HepG2 (cell line): ENCODE measurements at regions not wholly inside any gene's neighbourhood (a gene's known extent, or its start where the extent isn't known, plus 50 kb on each side); places are given as distances from the start of the nearest gene placed in this dataset.

Experiments
- ATAC-seq: fragments of 200-7000 bp; cut with Tn5 transposase; 3 replicates; pipeline ENCODE4 v1.9.1; 2020; ENCODE audit warnings: mild to moderate bottlenecking, moderate library complexity
- BruUV-seq: library from RNA; stranded (reverse); fragments of 400-500 nt; replicated peaks from 2 replicates; lab custom pipeline; 2021; lab: Mats Ljungman, UMichigan
- CTCF ChIA-PET: fragments of 300-600 bp; formaldehyde crosslinking; extraction: SDS; loops from one replicate; lab custom pipeline; 2021; ENCODE audit warnings: low total read pairs, inconsistent platforms, low intra/inter-chr PET ratio; lab: Yijun Ruan, JAX
- POLR2A ChIA-PET: fragments of 350-600 bp; sonication (Branson Sonifier 250); formaldehyde crosslinking; loops from one replicate; lab custom pipeline; 2020; ENCODE audit warnings: antibody characterized with exemption, inconsistent platforms; lab: Yijun Ruan, JAX
- DNase-seq: peaks from one replicate; pipeline ENCODE4 v3.0.0-alpha.2; 2015; ENCODE audit warnings: low spot score
- FAIRE-seq: peaks from 3 replicates; lab custom pipeline; 2011; peaks lifted over from hg19 to GRCh38; lab: Jason Lieb, UNC
- H2AFZ ChIP-seq: one replicate; pipeline ENCODE4 v1.6.1; 2011; ENCODE audit warnings: low read length, inconsistent platforms
- H3K27ac ChIP-seq: fragments of 300-600 bp; 3 replicates; pipeline ENCODE4 v1.8.0; 2011; ENCODE audit warnings: mixed run types, mild to moderate bottlenecking, mixed read lengths, low read length, inconsistent platforms; ENCODE audit not compliant: insufficient read depth; ENCODE audit errors: extremely low read length
- H3K27me3 ChIP-seq, 2 experiments: fragments of 200-600 bp in 1 of 2; 2 replicates in 1 of 2; 3 replicates in 1 of 2; pipeline versions ENCODE4 v1.6.0 to v1.8.0; 2011; ENCODE audit warnings: low read length in 2 of 2, mild to moderate bottlenecking in 2 of 2, moderate library complexity in 2 of 2, inconsistent platforms in 1 of 2; ENCODE audit not compliant: insufficient read depth in 2 of 2, control insufficient read depth in 1 of 2
- H3K36me3 ChIP-seq, 2 experiments: fragments of 200-600 bp in 1 of 2; replicated peaks in 1 of 2; 2 replicates in 1 of 2; 3 replicates in 1 of 2; pipeline versions ENCODE4 v1.5.1 to v1.8.0; 2011; ENCODE audit warnings: low read length in 2 of 2, inconsistent platforms in 1 of 2; ENCODE audit not compliant: insufficient read depth in 2 of 2, control insufficient read depth in 1 of 2
- H3K4me1 ChIP-seq: 2 replicates; pipeline ENCODE4 v1.5.1; 2012; ENCODE audit warnings: low read length, inconsistent platforms; ENCODE audit not compliant: insufficient read depth
- H3K4me2 ChIP-seq: 2 replicates; pipeline ENCODE4 v1.6.0; 2011; ENCODE audit warnings: low read depth, low read length, inconsistent platforms
- H3K4me3 ChIP-seq, 3 experiments: fragments of 200-600 bp in 1 of 3; sonication (generic), shearing (Covaris generic) in 1 of 3; replicated peaks in 1 of 3; 2 replicates each; pipeline ENCODE4 v1.5.1; 2011 to 2016; ENCODE audit warnings: low read length in 3 of 3, inconsistent platforms in 2 of 3, low read depth in 2 of 3, mild to moderate bottlenecking in 2 of 3, control low read depth in 1 of 3, mixed read lengths in 1 of 3; ENCODE audit not compliant: insufficient read depth in 1 of 3
- H3K79me2 ChIP-seq: one replicate; pipeline ENCODE4 v1.6.1; 2011; ENCODE audit warnings: low read length, inconsistent platforms; ENCODE audit not compliant: insufficient read depth
- H3K9ac ChIP-seq: 2 replicates; pipeline ENCODE4 v1.6.0; 2011; ENCODE audit warnings: mild to moderate bottlenecking, low read depth, low read length, inconsistent platforms; ENCODE audit not compliant: insufficient read depth
- H3K9me3 ChIP-seq: 2 replicates; pipeline ENCODE4 v1.5.1; 2012; ENCODE audit warnings: mild to moderate bottlenecking, low read length
- H4K20me1 ChIP-seq: 2 replicates; pipeline ENCODE4 v1.6.0; 2011; ENCODE audit warnings: inconsistent platforms, mild to moderate bottlenecking, low read length, moderate library complexity; ENCODE audit not compliant: insufficient read depth
- DMAP1 ChIP-seq: IDR thresholded peaks from 2 replicates; pipeline ENCODE4 v1.6.1; 2016
- DNMT3B ChIP-seq: conservative IDR thresholded peaks from 2 replicates; pipeline ENCODE4 v1.6.1; 2016; ENCODE audit warnings: missing biosample characterization, control low read depth
- IRF2 ChIP-seq: IDR thresholded peaks from 2 replicates; pipeline ENCODE4 v1.6.1; 2018; ENCODE audit warnings: missing genetic modification reagents, missing compliant biosample characterization
- MIXL1 ChIP-seq: IDR thresholded peaks from 2 replicates; pipeline ENCODE4 v1.6.1; 2016
- MNT ChIP-seq: fragments of 450-650 bp; IDR thresholded peaks from 2 replicates; pipeline ENCODE4 v1.6.1; 2016
- NCOR1 ChIP-seq: fragments of 200-600 bp; sonication (generic); IDR thresholded peaks from 2 replicates; pipeline ENCODE4 v1.7.0; 2017; ENCODE audit warnings: antibody characterized with exemption, low read length, borderline replicate concordance
- NRL ChIP-seq: sonication (generic); formaldehyde crosslinking; IDR thresholded peaks from 2 replicates; pipeline ENCODE4 v1.5.0; 2020; ENCODE audit warnings: missing genetic modification reagents, mild to moderate bottlenecking, moderate library complexity, borderline replicate concordance
- PCBP1 ChIP-seq: fragments of 200-400 bp; formaldehyde crosslinking; IDR thresholded peaks from 2 replicates; pipeline ENCODE4 v1.6.1; 2017; ENCODE audit warnings: mild to moderate bottlenecking, low read depth, low read length, borderline replicate concordance
- SOX13 ChIP-seq, 3 experiments: fragments of 450-650 bp in 1 of 3; sonication (generic) in 1 of 3; formaldehyde crosslinking in 1 of 3; IDR thresholded peaks in 2 of 3; conservative IDR thresholded peaks in 1 of 3; 2 replicates each; pipeline versions ENCODE4 v1.5.0 to v1.6.1; 2016 to 2020; ENCODE audit warnings: antibody characterized with exemption in 1 of 3, mild to moderate bottlenecking in 1 of 3, missing compliant biosample characterization in 1 of 3, missing genetic modification reagents in 1 of 3, moderate library complexity in 1 of 3
- SP2 ChIP-seq: sonication (generic); formaldehyde crosslinking; IDR thresholded peaks from 2 replicates; pipeline ENCODE4 v1.5.1; 2020; ENCODE audit warnings: mild to moderate bottlenecking, missing genetic modification reagents
- ZNF142 ChIP-seq: sonication (generic); formaldehyde crosslinking; IDR thresholded peaks from 2 replicates; pipeline ENCODE4 v1.4.0; 2020; ENCODE audit warnings: missing genetic modification reagents
- ZNF253 ChIP-seq: sonication (generic); formaldehyde crosslinking; IDR thresholded peaks from 2 replicates; pipeline ENCODE4 v1.8.0; 2022; ENCODE audit warnings: mild to moderate bottlenecking, missing genetic modification reagents, borderline replicate concordance
- ZNF276 ChIP-seq: sonication (generic); formaldehyde crosslinking; IDR thresholded peaks from 2 replicates; pipeline ENCODE4 v1.4.0; 2020; ENCODE audit warnings: mild to moderate bottlenecking, low read depth, missing genetic modification reagents
- ZNF468 ChIP-seq: sonication (generic); formaldehyde crosslinking; IDR thresholded peaks from 2 replicates; pipeline ENCODE4 v1.8.0; 2022; ENCODE audit warnings: mild to moderate bottlenecking, moderate library complexity, missing genetic modification reagents
- WGBS: methylation state at CpG from one replicate; pipeline ENCODE4 v1.1.6; 2017; ENCODE audit warnings: low lambda C conversion rate; 5-methylcytosine and 5-hydroxymethylcytosine counted together
- in situ Hi-C: cut with HindIII; loops from 2 replicates; pipeline ENCODE4 v1.10.0; 2017; ENCODE audit warnings: low pct_unique_long_range_greater_than_20kb; ENCODE audit not compliant: extremely low pct_ligation_motif_present
- intact Hi-C: fragments of 100-400 bp; cut with micrococcal nuclease; formaldehyde crosslinking; loops from one replicate; pipeline ENCODE4 v1.10.0; 2022; ENCODE audit not compliant: unreplicated experiment

- TF ChIP-seq SOX13 (IDR thresholded peaks at IDR 0.05) (no peak), SOX13 (CRISPR knock-in tag; conservative IDR thresholded peaks at IDR 0.05 in 1 of 2, IDR thresholded peaks at IDR 0.05 in 1 of 2) (no peak), DNMT3B (CRISPR knock-in tag) (no peak)
Observed at GRCh38 chr6:134667111-134667510, 282.8 kb downstream of the ALDH8A1 start (continued).

GRCh38 chr6:134666125-134666524 lies 283.8 kb downstream of the ALDH8A1 start:
- no peak for FAIRE-seq
- no peaks in the 10 kb centered on the region for H3K36me3 ChIP-seq
- no peaks in the 10 kb centered on the region for H3K9me3 ChIP-seq
- H3K4me2 ChIP-seq, result no peak overlapping the region
- no peak overlapping the region for H3K9ac ChIP-seq
- in situ Hi-C loops, result no loop called here
- H3K4me1 ChIP-seq, result peaks cover 8% of the 10 kb centered on the region
- intact Hi-C loops, result no loop called here
- no peak overlapping the region for H2AFZ ChIP-seq
- no peak for ATAC-seq
- 8% methylated on average over 2 of the region's 2 CpGs for WGBS
- DNase-seq, result no peak
- no peaks in the 10 kb centered on the region for H3K79me2 ChIP-seq
- no peak overlapping the region for H3K4me3 ChIP-seq
- no peak overlapping the region for H3K27ac ChIP-seq
- H3K27me3 ChIP-seq, result no peaks in the 10 kb centered on the region
- H4K20me1 ChIP-seq, result no peaks in the 10 kb centered on the region
- no TSS peak for BruUV-seq
- CTCF ChIA-PET, result no interaction called here
- POLR2A ChIA-PET, result no interaction called here
- TF ChIP-seq ZNF276 (CRISPR knock-in tag) (no peak), MNT (no peak), ZNF468 (CRISPR knock-in tag) (no peak), ZNF253 (no peak), NRL (no peak), MIXL1 (CRISPR knock-in tag) (no peak), IRF2 (CRISPR knock-in tag) (no peak), DMAP1 (CRISPR knock-in tag) (no peak), ZNF142 (no peak), NCOR1 (no peak), PCBP1 (no peak), SP2 (CRISPR knock-in tag) (no peak)
